SH-SY5Y (cell line): ENCODE measurements at regions not wholly inside any gene's neighbourhood (a gene's known extent, or its start where the extent isn't known, plus 50 kb on each side); places are given as distances from the start of the nearest gene placed in this dataset.

ENCODE experiments used
- GATA2 ChIP-seq: IDR thresholded peaks from 2 replicates; pipeline ENCODE4 v1.6.1; 2011; ENCODE audit warnings: mild to moderate bottlenecking, low read depth, low read length
- GATA3 ChIP-seq: IDR thresholded peaks from 2 replicates; pipeline ENCODE4 v1.6.1; 2011; ENCODE audit warnings: low read depth, mild to moderate bottlenecking, low read length, moderate library complexity

- no peak for TF ChIP-seq GATA2
- no peak for TF ChIP-seq GATA3
Measured at GRCh38 chr2:215622837-215623236, 187.0 kb upstream of the FN1 start.
